Gastroesophageal sphincter (tissue), 4 donors: ENCODE measurements at regions not wholly inside any gene's neighbourhood (a gene's known extent, or its start where the extent isn't known, plus 50 kb on each side); places are given as distances from the start of the nearest gene placed in this dataset.
A peak's percentile ranks its signal among the peaks of the same experiment; 100 is the strongest.
"Not testable (repeated sequence)": the region's sequence is repeated elsewhere in the genome, so short reads cannot be mapped to it uniquely, and the experiment has no call there.

Experiments used
- ATAC-seq: fragments of 150-250 bp; one replicate; pipeline ENCODE4 v1.9.1; 2016; ENCODE audit warnings: mild to moderate bottlenecking, moderate library complexity
- H3K27ac ChIP-seq, 4 donors: fragments of 200-600 bp; sonication (generic) in 3 of 4; 1 replicate in 3 of 4; 2 replicates in 1 of 4; pipeline ENCODE4 v1.5.1; 2016 to 2019
- H3K27me3 ChIP-seq: fragments of 200-600 bp; sonication (generic); one replicate; pipeline ENCODE4 v1.5.1; 2019
- H3K36me3 ChIP-seq, 2 donors: fragments of 200-600 bp; sonication (generic); one replicate each; pipeline ENCODE4 v1.5.1; 2019; ENCODE audit warnings: control low read depth in 1 of 2
- H3K4me1 ChIP-seq, 3 donors: fragments of 200-600 bp; sonication (generic); 1 replicate in 2 of 3; 2 replicates in 1 of 3; pipeline ENCODE4 v1.5.1; 2016 to 2019; ENCODE audit warnings: control low read depth in 2 of 3
- H3K4me3 ChIP-seq, 2 donors: fragments of 200-600 bp; sonication (generic); one replicate each; pipeline ENCODE4 v1.5.1; 2019; ENCODE audit warnings: mild to moderate bottlenecking in 1 of 2, moderate library complexity in 1 of 2
- H3K9me3 ChIP-seq, 3 donors: fragments of 200-600 bp; sonication (generic); one replicate each; pipeline ENCODE4 v1.5.1; 2017 to 2019; ENCODE audit warnings: control low read depth in 2 of 3
- CTCF ChIP-seq, 4 experiments: fragments of 200-600 bp in 2 of 4; fragments of 450-650 bp in 2 of 4; sonication (generic) in 1 of 4; IDR thresholded peaks; one replicate each; pipeline ENCODE4 v1.5.1; 2017 to 2019; ENCODE audit warnings: antibody characterized with exemption in 4 of 4, mild to moderate bottlenecking in 2 of 4, moderate library complexity in 2 of 4
- EP300 ChIP-seq: sonication (generic); formaldehyde crosslinking; IDR thresholded peaks from one replicate; pipeline ENCODE4 v1.6.1; 2017; ENCODE audit warnings: antibody characterized with exemption, mild to moderate bottlenecking
- POLR2A ChIP-seq, 2 donors: fragments of 450-650 bp; IDR thresholded peaks; one replicate each; pipeline ENCODE4 v1.6.1; 2017; ENCODE audit warnings: antibody characterized with exemption in 2 of 2, mild to moderate bottlenecking in 2 of 2, moderate library complexity in 1 of 2
- POLR2AphosphoS5 ChIP-seq: sonication (generic); formaldehyde crosslinking; IDR thresholded peaks from one replicate; pipeline ENCODE4 v1.6.1; 2017; ENCODE audit warnings: antibody characterized with exemption
- WGBS, 2 donors: methylation state at CpG; one replicate each; pipeline ENCODE4 v1.1.5; 2018; ENCODE audit warnings: low coverage in 1 of 2; 5-methylcytosine and 5-hydroxymethylcytosine counted together

- Histone ChIP-seq H3K36me3 (peaks cover 0 to 44% of the 10 kb centered on the region in 2 donors), H3K27ac (no peak overlapping the region), H3K9me3 (no peaks in the 10 kb centered on the region), H3K27me3 (no peaks in the 10 kb centered on the region), H3K4me3 (no peak overlapping the region), H3K4me1 (peaks cover 0 to 84% (median 0%) of the 10 kb centered on the region in 3 donors)
- no peak for ATAC-seq
- TF ChIP-seq CTCF (IDR thresholded peaks at IDR 0.05) (no peak), EP300 (no peak), POLR2A (IDR thresholded peaks at IDR 0.05) (no peak), POLR2AphosphoS5 (no peak)
- 45% methylated on average over 2 of the region's 2 CpGs for WGBS, 2 donors
These were observed 223.1 kb upstream of the KLF14 start for GRCh38 chr7:130957137-130957513.

GRCh38 chr7:130957722-130958435 lies 223.9 kb upstream of the KLF14 start:
- Histone ChIP-seq H3K36me3 (peaks cover 0 to 49% of the 10 kb centered on the region in 2 donors), H3K4me1 (peaks cover 0 to 85% (median 0%) of the 10 kb centered on the region in 3 donors)
- 87 to 93% methylated on average over 4 to 6 of the region's 6 CpGs for WGBS, 2 donors
- not testable (repeated sequence) for H3K27me3 ChIP-seq, H3K27ac ChIP-seq, ATAC-seq, H3K9me3 ChIP-seq, H3K4me3 ChIP-seq

- H3K9me3 ChIP-seq = no peaks in the 10 kb centered on the region
These were observed 224.8 kb upstream of the KLF14 start for GRCh38 chr7:130958846-130959245.

GRCh38 chr7:130959743-130960207 lies 225.8 kb upstream of the KLF14 start:
- Histone ChIP-seq H3K27me3 (no peaks in the 10 kb centered on the region), H3K27ac (no peak overlapping the region), H3K36me3 (peaks cover 0 to 55% of the 10 kb centered on the region in 2 donors), H3K9me3 (no peaks in the 10 kb centered on the region), H3K4me3 (no peak overlapping the region), H3K4me1 (peaks cover 0 to 90% (median 0%) of the 10 kb centered on the region in 3 donors)
- TF ChIP-seq POLR2A (IDR thresholded peaks at IDR 0.05) (no peak), EP300 (no peak), CTCF (IDR thresholded peaks at IDR 0.05) (no peak), POLR2AphosphoS5 (no peak)
- no peak for ATAC-seq
- WGBS, 2 donors = 77 to 96% methylated on average over 4 to 7 of the region's 9 CpGs

More at GRCh38 chr7:130958846-130959245, 224.8 kb upstream of the KLF14 start:
- peaks cover 0 to 53% of the 10 kb centered on the region in 2 donors for H3K36me3 ChIP-seq
- no peak for ATAC-seq
- no peak overlapping the region for H3K4me3 ChIP-seq
- no peaks in the 10 kb centered on the region for H3K27me3 ChIP-seq
- TF ChIP-seq CTCF (IDR thresholded peaks at IDR 0.05) (no peak), EP300 (no peak), POLR2AphosphoS5 (no peak), POLR2A (IDR thresholded peaks at IDR 0.05) (no peak)
- 76 to 84% methylated on average over 6 of the region's 6 CpGs for WGBS, 2 donors
- peaks cover 0 to 92% (median 0%) of the 10 kb centered on the region in 3 donors for H3K4me1 ChIP-seq
- no peak overlapping the region for H3K27ac ChIP-seq

- H3K9me3 ChIP-seq = no peaks in the 10 kb centered on the region
- TF ChIP-seq EP300 (no peak), POLR2AphosphoS5 (peak; percentile 80)
- H3K36me3 ChIP-seq = peaks cover 0 to 55% of the 10 kb centered on the region in 2 donors
- 46 to 58% methylated on average over 5 to 6 of the region's 6 CpGs for WGBS, 2 donors
- H3K4me1 ChIP-seq = peaks cover 0 to 88% (median 0%) of the 10 kb centered on the region in 3 donors
- ATAC-seq = peak; percentile 41
- no peak overlapping the region for H3K4me3 ChIP-seq
- no peak overlapping the region for H3K27ac ChIP-seq
- H3K27me3 ChIP-seq = no peaks in the 10 kb centered on the region
These were observed 226.4 kb upstream of the KLF14 start for GRCh38 chr7:130960208-130960988.
